Endodermal cell (in vitro differentiated cells): ENCODE measurements at regions not wholly inside any gene's neighbourhood (a gene's known extent, or its start where the extent isn't known, plus 50 kb on each side); places are given as distances from the start of the nearest gene placed in this dataset.

Source experiments
- DNase-seq: peaks from one replicate; pipeline ENCODE4 v3.0.0-alpha.2; 2017
- H3K27ac ChIP-seq: 2 replicates; pipeline ENCODE4 v1.5.1; 2013; ENCODE audit warnings: mild to moderate bottlenecking, low read depth, low read length, moderate library complexity
- H3K27me3 ChIP-seq: 2 replicates; pipeline ENCODE4 v1.6.1; 2013; ENCODE audit warnings: mild to moderate bottlenecking, low read length, moderate library complexity; ENCODE audit not compliant: insufficient read depth, control insufficient read depth, poor library complexity, severe bottlenecking
- H3K36me3 ChIP-seq: 2 replicates; pipeline ENCODE4 v1.7.0; 2013; ENCODE audit warnings: mild to moderate bottlenecking, low read length, moderate library complexity; ENCODE audit not compliant: control insufficient read depth, insufficient read depth
- H3K4me1 ChIP-seq: one replicate; pipeline ENCODE4 v1.7.0; 2013; ENCODE audit warnings: low read length; ENCODE audit not compliant: control insufficient read depth, insufficient read depth
- H3K4me3 ChIP-seq: 2 replicates; pipeline ENCODE4 v1.5.1; 2013; ENCODE audit warnings: mild to moderate bottlenecking, low read length, moderate library complexity
- H3K9ac ChIP-seq: 2 replicates; pipeline ENCODE4 v1.6.1; 2013; ENCODE audit warnings: mild to moderate bottlenecking, low read length, moderate library complexity; ENCODE audit not compliant: poor library complexity, severe bottlenecking; ENCODE audit errors: extremely low read depth
- H3K9me3 ChIP-seq: 2 replicates; pipeline ENCODE4 v1.6.1; 2013; ENCODE audit warnings: mild to moderate bottlenecking, low read length, moderate library complexity; ENCODE audit not compliant: control insufficient read depth
- H3K27ac Mint-ChIP-seq: 2 replicates; pipeline ENCODE4 v1.8.0; 2020; ENCODE audit warnings: mixed read lengths
- H3K27me3 Mint-ChIP-seq: 2 replicates; pipeline ENCODE4 v1.8.0; 2021; ENCODE audit warnings: mild to moderate bottlenecking, mixed read lengths; ENCODE audit not compliant: insufficient read depth
- H3K36me3 Mint-ChIP-seq: 2 replicates; pipeline ENCODE4 v1.8.0; 2020; ENCODE audit warnings: low read depth, mixed read lengths
- H3K4me1 Mint-ChIP-seq: 2 replicates; pipeline ENCODE4 v1.8.0; 2020; ENCODE audit warnings: mixed read lengths
- H3K4me3 Mint-ChIP-seq: 2 replicates; pipeline ENCODE4 v1.8.0; 2020; ENCODE audit warnings: mild to moderate bottlenecking, moderate library complexity, mixed read lengths
- H3K9me3 Mint-ChIP-seq: 2 replicates; pipeline ENCODE4 v1.8.0; 2020; ENCODE audit warnings: mild to moderate bottlenecking, mixed read lengths
- WGBS, 2 experiments: methylation state at CpG; one replicate each; pipeline versions ENCODE4 v1.1.5 to v1.1.7; 2013; ENCODE audit warnings: missing lambda C conversion rate in 2 of 2, mixed read lengths in 1 of 2; ENCODE audit not compliant: insufficient coverage in 1 of 2, insufficient read length in 1 of 2; 5-methylcytosine and 5-hydroxymethylcytosine counted together
- TF ChIP-seq, protein P1 (sequence below): fragments of 200-600 bp; sonication (generic); conservative IDR thresholded peaks from 2 replicates; pipeline ENCODE4 v1.5.0; 2021; ENCODE audit warnings: antibody characterized with exemption, mild to moderate bottlenecking

DNA sequence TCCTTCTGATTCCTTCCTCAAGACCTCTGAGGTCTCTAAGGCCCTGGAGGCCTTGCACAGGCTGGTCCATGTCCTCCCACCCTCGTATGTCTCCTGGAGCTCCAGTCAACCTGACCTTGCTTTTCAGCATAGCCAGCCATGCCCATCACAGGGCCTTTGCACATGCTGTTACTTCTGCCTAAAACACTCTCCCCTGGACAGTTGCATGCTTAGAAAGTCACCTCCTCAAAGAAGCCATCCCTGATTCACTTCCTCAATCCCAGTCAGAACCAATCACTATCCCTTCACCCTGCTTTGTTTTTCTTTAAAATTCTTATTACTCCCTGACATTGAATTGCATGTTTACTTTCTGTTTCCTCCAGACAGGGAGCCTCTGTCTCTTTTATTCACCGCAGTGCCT is 322.1 kb upstream of the CCL2 start:
- Mint-ChIP-seq H3K4me3 (no peak overlapping the region), H3K27ac (no peak overlapping the region)

DNA sequence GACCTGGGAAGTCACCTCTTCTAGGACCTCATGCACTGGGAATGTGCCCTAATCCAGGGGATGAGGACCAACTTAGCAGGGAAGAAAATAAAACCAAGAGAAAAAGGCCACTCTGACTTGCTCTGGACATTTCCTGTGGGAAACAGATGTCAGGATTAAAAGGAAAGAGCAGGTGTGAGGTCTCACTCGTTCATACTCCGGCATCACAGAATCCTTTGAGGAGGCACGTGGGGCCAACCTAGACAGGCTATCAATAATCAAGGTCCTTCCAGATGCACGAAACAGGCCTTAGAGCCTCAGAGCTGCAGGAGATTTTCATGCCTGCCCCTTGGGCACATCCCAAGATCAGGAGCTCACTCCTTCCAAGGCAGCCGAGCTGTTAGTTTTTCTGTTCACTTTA is 321.5 kb upstream of the CCL2 start:
- no peak overlapping the region for H3K27ac Mint-ChIP-seq
- Histone ChIP-seq H3K27ac (no peak overlapping the region), H3K36me3 (no peaks in the 10 kb centered on the region), H3K4me3 (no peak overlapping the region), H3K27me3 (no peaks in the 10 kb centered on the region), H3K4me1 (peaks cover 22% of the 10 kb centered on the region), H3K9ac (no peak overlapping the region), H3K9me3 (no peaks in the 10 kb centered on the region)
- H3K27me3 Mint-ChIP-seq: no peaks in the 10 kb centered on the region
- H3K4me3 Mint-ChIP-seq: no peak overlapping the region
- no peak for DNase-seq
- H3K4me1 Mint-ChIP-seq: peaks cover 55% of the 10 kb centered on the region
- H3K9me3 Mint-ChIP-seq: peaks cover 4% of the 10 kb centered on the region
- no peaks in the 10 kb centered on the region for H3K36me3 Mint-ChIP-seq
- 85 to 93% methylated on average over 4 to 5 of the region's 5 CpGs for WGBS, 2 experiments
- TF ChIP-seq, protein P1, sequence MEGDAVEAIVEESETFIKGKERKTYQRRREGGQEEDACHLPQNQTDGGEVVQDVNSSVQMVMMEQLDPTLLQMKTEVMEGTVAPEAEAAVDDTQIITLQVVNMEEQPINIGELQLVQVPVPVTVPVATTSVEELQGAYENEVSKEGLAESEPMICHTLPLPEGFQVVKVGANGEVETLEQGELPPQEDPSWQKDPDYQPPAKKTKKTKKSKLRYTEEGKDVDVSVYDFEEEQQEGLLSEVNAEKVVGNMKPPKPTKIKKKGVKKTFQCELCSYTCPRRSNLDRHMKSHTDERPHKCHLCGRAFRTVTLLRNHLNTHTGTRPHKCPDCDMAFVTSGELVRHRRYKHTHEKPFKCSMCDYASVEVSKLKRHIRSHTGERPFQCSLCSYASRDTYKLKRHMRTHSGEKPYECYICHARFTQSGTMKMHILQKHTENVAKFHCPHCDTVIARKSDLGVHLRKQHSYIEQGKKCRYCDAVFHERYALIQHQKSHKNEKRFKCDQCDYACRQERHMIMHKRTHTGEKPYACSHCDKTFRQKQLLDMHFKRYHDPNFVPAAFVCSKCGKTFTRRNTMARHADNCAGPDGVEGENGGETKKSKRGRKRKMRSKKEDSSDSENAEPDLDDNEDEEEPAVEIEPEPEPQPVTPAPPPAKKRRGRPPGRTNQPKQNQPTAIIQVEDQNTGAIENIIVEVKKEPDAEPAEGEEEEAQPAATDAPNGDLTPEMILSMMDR: no peak

More for the DNA sequence above, 322.1 kb upstream of the CCL2 start:
- Mint-ChIP-seq H3K27me3 (no peaks in the 10 kb centered on the region), H3K36me3 (no peaks in the 10 kb centered on the region), H3K9me3 (peaks cover 4% of the 10 kb centered on the region), H3K4me1 (peaks cover 57% of the 10 kb centered on the region)
- no peaks in the 10 kb centered on the region for H3K36me3 ChIP-seq
- 91 to 96% methylated on average over 1 to 2 of the region's 2 CpGs for WGBS, 2 experiments
- no peak for DNase-seq
- no peak overlapping the region for H3K9ac ChIP-seq
- H3K4me3 ChIP-seq: no peak overlapping the region
- H3K9me3 ChIP-seq: no peaks in the 10 kb centered on the region
- H3K4me1 ChIP-seq: peaks cover 22% of the 10 kb centered on the region
- no peak overlapping the region for H3K27ac ChIP-seq
- TF ChIP-seq, protein P1: no peak
- no peaks in the 10 kb centered on the region for H3K27me3 ChIP-seq

DNA sequence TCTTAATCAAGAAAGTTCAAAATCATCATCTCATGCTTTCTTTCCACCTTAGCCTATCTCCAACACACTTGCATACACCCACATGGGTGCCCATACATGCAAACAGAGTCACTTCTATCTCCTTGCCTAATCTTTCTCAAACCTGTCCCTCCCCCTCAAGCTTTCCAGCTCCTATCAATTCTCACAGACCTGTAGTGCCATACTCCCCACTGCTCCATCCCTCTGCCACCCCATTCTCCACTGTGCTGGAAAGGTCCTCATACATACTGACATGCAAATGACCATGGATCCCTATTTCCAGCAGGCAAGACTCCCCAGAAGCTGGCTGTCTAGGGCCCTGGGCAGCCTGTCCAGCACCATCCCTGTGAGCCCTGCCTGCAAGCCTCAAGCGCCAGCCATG is 320.4 kb upstream of the CCL2 start:
- no peak overlapping the region for H3K27ac Mint-ChIP-seq

More for the DNA sequence above, 320.4 kb upstream of the CCL2 start:
- WGBS, 2 experiments: 94% methylated on average over 1 of the region's 1 CpG; no CpG with 5 or more reads in 1 of the 2 experiments
- no peak overlapping the region for H3K4me3 Mint-ChIP-seq
- peaks cover 13% of the 10 kb centered on the region for H3K4me1 ChIP-seq
- no peaks in the 10 kb centered on the region for H3K9me3 ChIP-seq
- no peaks in the 10 kb centered on the region for H3K27me3 Mint-ChIP-seq
- H3K36me3 Mint-ChIP-seq: no peaks in the 10 kb centered on the region
- peaks cover 4% of the 10 kb centered on the region for H3K9me3 Mint-ChIP-seq
- H3K27ac ChIP-seq: no peak overlapping the region
- no peaks in the 10 kb centered on the region for H3K36me3 ChIP-seq
- peaks cover 44% of the 10 kb centered on the region for H3K4me1 Mint-ChIP-seq
- TF ChIP-seq, protein P1: no peak
- no peak for DNase-seq
- no peak overlapping the region for H3K4me3 ChIP-seq
- no peak overlapping the region for H3K9ac ChIP-seq
- no peaks in the 10 kb centered on the region for H3K27me3 ChIP-seq
